AG04450 (cell line): ENCODE measurements at regions not wholly inside any gene's neighbourhood (a gene's known extent, or its start where the extent isn't known, plus 50 kb on each side); places are given as distances from the start of the nearest gene placed in this dataset.

ENCODE experiments used
- CTCF ChIA-PET: fragments of 300-600, 350-600 bp; formaldehyde crosslinking; extraction: SDS; loops from one replicate; lab custom pipeline; 2022; ENCODE audit warnings: antibody characterized with exemption, inconsistent platforms; lab: Charles Lee
- POLR2A ChIA-PET: fragments of 350-600 bp; formaldehyde crosslinking; extraction: SDS; loops from one replicate; lab custom pipeline; 2021; ENCODE audit warnings: antibody characterized with exemption, inconsistent platforms; lab: Yijun Ruan, JAX
- DNase-seq: peaks from one replicate; pipeline ENCODE4 v3.0.0-alpha.2; 2011; ENCODE audit warnings: low read depth, low spot score
- H3K27ac ChIP-seq: one replicate; pipeline ENCODE4 v1.5.1; 2012; ENCODE audit warnings: low read depth, low read length, control low read depth
- H3K27me3 ChIP-seq: one replicate; pipeline ENCODE4 v1.6.0; 2012; ENCODE audit warnings: low read length; ENCODE audit not compliant: control insufficient read depth, insufficient read depth
- H3K4me3 ChIP-seq: 2 replicates; pipeline ENCODE4 v1.5.1; 2011; ENCODE audit warnings: mild to moderate bottlenecking, low read depth, low read length, control low read depth
- H3K9me3 ChIP-seq: 2 replicates; pipeline ENCODE4 v1.5.1; 2012; ENCODE audit warnings: low read length; ENCODE audit not compliant: control insufficient read depth, insufficient read depth
- TF ChIP-seq, protein P1 (sequence below): IDR thresholded peaks from 2 replicates; pipeline ENCODE4 v1.5.1; 2011; ENCODE audit warnings: low read depth, low read length, control low read depth, inconsistent platforms

DNA sequence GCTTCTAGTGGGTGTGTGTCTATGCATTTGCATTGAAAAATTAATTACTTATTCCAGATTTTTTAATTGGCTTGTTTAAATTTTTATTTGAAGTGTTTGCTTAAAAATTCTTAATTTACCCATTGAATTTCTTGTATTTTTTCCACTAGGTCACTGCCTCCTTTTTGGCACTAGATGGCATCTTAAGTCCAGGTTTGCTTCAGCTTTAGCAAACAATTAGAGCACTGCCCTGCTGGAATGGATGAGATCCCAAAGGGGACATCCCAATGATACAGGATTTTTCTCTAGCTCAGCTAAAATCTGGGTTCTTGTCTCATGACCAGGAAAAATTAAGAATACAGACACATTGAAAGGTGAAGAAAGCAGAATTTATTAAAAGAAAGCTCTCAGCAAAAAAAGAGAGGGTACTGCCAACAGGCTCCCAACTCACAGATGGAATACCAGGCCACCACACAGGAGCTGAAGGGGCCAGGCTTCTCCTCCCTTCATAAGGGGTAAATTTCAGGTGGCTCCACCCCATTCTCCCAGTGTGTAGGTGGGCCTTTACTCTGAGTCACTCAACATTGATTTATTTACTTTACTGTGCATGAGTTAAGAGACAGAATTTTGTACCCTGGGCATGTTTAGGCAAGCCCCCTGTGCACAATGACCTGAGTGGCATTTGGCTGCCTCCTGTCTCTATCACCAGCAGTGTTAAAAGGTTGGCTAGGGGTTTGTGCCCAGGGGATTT is 532.4 kb downstream of the ANXA1 start:
- H3K4me3 ChIP-seq, result no peak overlapping the region
- CTCF ChIA-PET, result interaction anchor here (0.9 kb wide), 1 partner anchor 888 kb away, joined by 3 read pairs; no protein-coding TSS in a partner anchor
- H3K27ac ChIP-seq, result no peak overlapping the region
- TF ChIP-seq, protein P1, sequence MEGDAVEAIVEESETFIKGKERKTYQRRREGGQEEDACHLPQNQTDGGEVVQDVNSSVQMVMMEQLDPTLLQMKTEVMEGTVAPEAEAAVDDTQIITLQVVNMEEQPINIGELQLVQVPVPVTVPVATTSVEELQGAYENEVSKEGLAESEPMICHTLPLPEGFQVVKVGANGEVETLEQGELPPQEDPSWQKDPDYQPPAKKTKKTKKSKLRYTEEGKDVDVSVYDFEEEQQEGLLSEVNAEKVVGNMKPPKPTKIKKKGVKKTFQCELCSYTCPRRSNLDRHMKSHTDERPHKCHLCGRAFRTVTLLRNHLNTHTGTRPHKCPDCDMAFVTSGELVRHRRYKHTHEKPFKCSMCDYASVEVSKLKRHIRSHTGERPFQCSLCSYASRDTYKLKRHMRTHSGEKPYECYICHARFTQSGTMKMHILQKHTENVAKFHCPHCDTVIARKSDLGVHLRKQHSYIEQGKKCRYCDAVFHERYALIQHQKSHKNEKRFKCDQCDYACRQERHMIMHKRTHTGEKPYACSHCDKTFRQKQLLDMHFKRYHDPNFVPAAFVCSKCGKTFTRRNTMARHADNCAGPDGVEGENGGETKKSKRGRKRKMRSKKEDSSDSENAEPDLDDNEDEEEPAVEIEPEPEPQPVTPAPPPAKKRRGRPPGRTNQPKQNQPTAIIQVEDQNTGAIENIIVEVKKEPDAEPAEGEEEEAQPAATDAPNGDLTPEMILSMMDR, result no peak
- no peaks in the 10 kb centered on the region for H3K27me3 ChIP-seq
- H3K9me3 ChIP-seq, result peaks cover 10% of the 10 kb centered on the region; the same call in 1 of the 2 replicates
- POLR2A ChIA-PET, result no interaction called here
- DNase-seq, result no peak

DNA sequence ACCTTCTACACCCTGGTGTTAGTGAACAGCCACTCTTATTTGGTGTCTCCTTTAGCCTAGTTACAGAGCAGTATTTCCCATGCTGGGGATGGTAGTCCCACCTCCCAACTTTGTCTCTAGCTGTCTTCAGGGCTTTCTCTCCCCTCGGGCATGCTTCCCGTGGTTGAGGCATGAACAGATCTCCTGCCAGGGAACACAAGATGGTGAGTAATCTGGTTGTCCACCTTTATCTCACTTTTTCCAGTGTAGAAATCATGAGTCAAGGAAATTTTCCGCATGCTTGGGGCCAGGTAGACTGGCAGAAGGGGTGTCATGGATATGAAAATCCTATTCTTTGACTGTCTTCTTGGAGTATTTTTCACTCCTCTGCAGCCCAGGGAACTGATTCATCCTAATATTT is 532.9 kb downstream of the ANXA1 start:
- DNase-seq, result no peak
- Histone ChIP-seq H3K27ac (no peak overlapping the region), H3K9me3 (peaks cover 10% of the 10 kb centered on the region; the same call in 1 of the 2 replicates), H3K27me3 (no peaks in the 10 kb centered on the region), H3K4me3 (no peak overlapping the region)
- TF ChIP-seq, protein P1, result no peak
- ChIA-PET CTCF (interaction anchor here (0.9 kb wide), 1 partner anchor 888 kb away, joined by 3 read pairs; no protein-coding TSS in a partner anchor), POLR2A (no interaction called here)

DNA sequence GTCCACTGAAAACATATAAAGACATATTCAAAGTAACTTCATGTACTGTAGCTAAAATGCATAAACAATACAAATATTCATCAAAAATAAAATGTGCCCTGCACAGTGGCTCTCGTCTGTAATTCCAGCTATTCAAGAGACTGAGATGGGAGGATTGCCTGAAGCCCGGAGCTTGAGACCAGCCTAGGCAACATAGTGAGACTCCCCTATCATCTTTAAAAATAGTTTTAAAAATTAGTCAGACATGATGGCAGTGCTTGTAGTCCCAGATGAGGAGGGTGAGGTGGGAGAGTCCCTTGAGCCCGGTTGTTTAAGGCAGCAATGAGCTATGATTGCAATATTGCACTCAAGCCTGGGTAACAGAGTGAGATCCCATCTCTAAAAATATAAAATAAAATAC is 534.1 kb downstream of the ANXA1 start:
- Histone ChIP-seq H3K4me3 (no peak overlapping the region), H3K27me3 (no peaks in the 10 kb centered on the region), H3K9me3 (peaks cover 12% of the 10 kb centered on the region; the same call in 1 of the 2 replicates), H3K27ac (no peak overlapping the region)
- POLR2A ChIA-PET, result no interaction called here
- CTCF ChIA-PET, result no interaction called here
- no peak for DNase-seq
- TF ChIP-seq, protein P1, result no peak

DNA sequence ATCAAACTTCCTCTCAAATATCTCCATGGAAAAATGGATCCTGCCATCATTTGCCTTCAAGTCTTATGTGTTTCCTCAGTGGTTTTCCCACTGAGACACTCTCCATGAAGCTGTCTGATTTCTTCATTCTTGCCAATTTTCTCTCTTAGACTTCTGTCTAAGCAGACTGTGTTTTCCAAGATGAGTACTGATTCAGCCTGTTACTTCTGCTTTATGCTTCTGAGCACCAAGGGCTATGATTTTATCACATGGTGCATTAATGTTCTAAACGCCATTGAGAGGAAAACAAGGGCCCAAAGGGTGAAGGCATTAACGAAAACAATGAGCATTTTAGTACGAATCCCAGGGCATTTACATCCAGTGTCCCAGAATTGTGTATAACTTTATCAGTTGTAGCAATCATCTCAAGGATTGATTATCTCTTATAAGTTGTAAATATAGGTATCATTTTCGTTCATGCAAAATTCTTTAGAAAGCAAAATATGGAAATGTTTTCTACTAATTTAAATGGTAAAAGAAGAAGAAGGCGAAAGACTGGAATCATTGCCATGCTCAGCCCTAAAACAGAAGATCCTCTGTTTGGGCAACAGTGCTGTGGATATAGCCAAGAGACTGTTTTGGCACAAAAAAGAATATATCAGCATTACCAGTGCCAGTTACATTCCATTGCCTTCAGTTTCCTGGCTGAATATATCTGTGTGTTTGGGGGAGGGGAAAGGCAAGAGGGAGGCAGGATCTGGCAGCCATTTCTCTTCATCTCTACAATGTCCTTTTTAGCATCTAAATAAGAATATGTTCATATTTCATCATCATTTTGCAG is 537.6 kb downstream of the ANXA1 start:
- POLR2A ChIA-PET, result no interaction called here
- TF ChIP-seq, protein P1, result no peak
- H3K4me3 ChIP-seq, result no peak overlapping the region

More for the DNA sequence above, 537.6 kb downstream of the ANXA1 start:
- CTCF ChIA-PET, result no interaction called here
- Histone ChIP-seq H3K9me3 (peaks cover 13% of the 10 kb centered on the region; the same call in 1 of the 2 replicates), H3K27ac (no peak overlapping the region), H3K27me3 (no peaks in the 10 kb centered on the region)
- DNase-seq, result no peak
